ENCODE measurements at regions not wholly inside any gene's neighbourhood (a gene's known extent, or its start where the extent isn't known, plus 50 kb on each side); places are given as distances from the start of the nearest gene placed in this dataset.

- Histone ChIP-seq H3K4me1 (no peaks in the 10 kb centered on the region), H3K36me3 (no peaks in the 10 kb centered on the region), H3K9me3 (no peaks in the 10 kb centered on the region), H3K27ac (no peak overlapping the region), H3K27me3 (no peaks in the 10 kb centered on the region), H3K4me3 (no peak overlapping the region)
- intact Hi-C loops (cut with DNase I; ENCODE audit: low total_unique reads): no loop called here
- TF ChIP-seq POLR2A (IDR thresholded peaks at IDR 0.05) (no peak), CTCF (IDR thresholded peaks at IDR 0.05) (no peak)
- no peak for DNase-seq
Observed at GRCh38 chr13:57925250-57925649, 293.7 kb downstream of the PCDH17 start.

GRCh38 chr13:57925751-57926150 is 294.2 kb downstream of the PCDH17 start:
- Histone ChIP-seq H3K36me3 (no peaks in the 10 kb centered on the region), H3K4me1 (no peaks in the 10 kb centered on the region), H3K9me3 (no peaks in the 10 kb centered on the region), H3K27me3 (no peaks in the 10 kb centered on the region), H3K4me3 (no peak overlapping the region), H3K27ac (no peak overlapping the region)
- no peak for TF ChIP-seq CTCF (IDR thresholded peaks at IDR 0.05)
- no peak for TF ChIP-seq POLR2A (IDR thresholded peaks at IDR 0.05)
- no peak for DNase-seq
- intact Hi-C loops (cut with DNase I; ENCODE audit: low total_unique reads): no loop called here

- Histone ChIP-seq H3K4me1 (no peaks in the 10 kb centered on the region), H3K27me3 (no peaks in the 10 kb centered on the region), H3K27ac (no peak overlapping the region), H3K36me3 (no peaks in the 10 kb centered on the region), H3K4me3 (no peak overlapping the region), H3K9me3 (no peaks in the 10 kb centered on the region)
- no peak for DNase-seq
- TF ChIP-seq POLR2A (IDR thresholded peaks at IDR 0.05) (no peak), CTCF (IDR thresholded peaks at IDR 0.05) (no peak)
- intact Hi-C loops (cut with DNase I; ENCODE audit: low total_unique reads): no loop called here
Observed at GRCh38 chr13:57932061-57932460, 300.5 kb downstream of the PCDH17 start.

GRCh38 chr13:57933606-57934005 is 302.1 kb downstream of the PCDH17 start:
- TF ChIP-seq CTCF (IDR thresholded peaks at IDR 0.05) (no peak), POLR2A (IDR thresholded peaks at IDR 0.05) (no peak)
- Histone ChIP-seq H3K27me3 (no peaks in the 10 kb centered on the region), H3K27ac (no peak overlapping the region), H3K9me3 (no peaks in the 10 kb centered on the region), H3K4me1 (no peaks in the 10 kb centered on the region), H3K4me3 (no peak overlapping the region), H3K36me3 (no peaks in the 10 kb centered on the region)
- no peak for DNase-seq
- intact Hi-C loops (cut with DNase I; ENCODE audit: low total_unique reads): no loop called here

GRCh38 chr13:57935965-57936364 is 304.4 kb downstream of the PCDH17 start:
- intact Hi-C loops (cut with DNase I; ENCODE audit: low total_unique reads): no loop called here
- TF ChIP-seq POLR2A (IDR thresholded peaks at IDR 0.05): no peak
- no peak for TF ChIP-seq CTCF (IDR thresholded peaks at IDR 0.05)
- Histone ChIP-seq H3K4me3 (no peak overlapping the region), H3K36me3 (no peaks in the 10 kb centered on the region), H3K4me1 (no peaks in the 10 kb centered on the region), H3K27ac (no peak overlapping the region), H3K27me3 (no peaks in the 10 kb centered on the region), H3K9me3 (no peaks in the 10 kb centered on the region)
- DNase-seq: no peak
